H1 (cell line): ENCODE measurements at regions not wholly inside any gene's neighbourhood (a gene's known extent, or its start where the extent isn't known, plus 50 kb on each side); places are given as distances from the start of the nearest gene placed in this dataset.

Experiments used
- ZNF274 ChIP-seq: IDR thresholded peaks from 2 replicates; pipeline ENCODE4 v1.7.0; 2012; ENCODE audit warnings: low read length, borderline replicate concordance; ENCODE audit errors: extremely low read depth

GRCh38 chr20:46816097-46816496 lies 78.5 kb upstream of the EYA2 start (continued):
- no peak for TF ChIP-seq ZNF274
